GM21717 (cell line): ENCODE measurements at regions not wholly inside any gene's neighbourhood (a gene's known extent, or its start where the extent isn't known, plus 50 kb on each side); places are given as distances from the start of the nearest gene placed in this dataset.

Experiments used
- ATAC-seq: cut with Tn5 transposase; IDR thresholded peaks from one replicate; pipeline ENCODE4 v1.9.1; 2021; ENCODE audit warnings: mild to moderate bottlenecking, moderate library complexity; ENCODE audit not compliant: unreplicated experiment

DNA sequence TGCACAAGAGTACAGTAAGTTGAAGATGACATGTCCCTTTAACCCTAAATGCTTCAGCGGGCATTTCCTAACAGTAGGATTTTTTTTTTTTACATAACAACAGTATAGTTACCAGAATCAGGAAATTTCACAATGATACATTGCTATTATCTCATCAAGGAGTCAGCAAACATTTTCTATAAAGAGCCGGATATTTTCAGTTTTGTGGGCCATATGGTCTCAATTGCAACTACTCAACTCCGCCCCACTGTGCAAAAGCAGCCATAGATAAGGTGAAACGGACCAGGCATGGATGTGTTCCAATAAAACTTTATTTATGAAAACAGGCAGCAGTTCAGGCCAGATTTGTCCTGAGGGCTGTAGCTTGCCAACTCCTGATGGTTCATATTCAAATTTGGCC is 130.6 kb downstream of the SMAD6 start:
- ATAC-seq, result no peak

DNA sequence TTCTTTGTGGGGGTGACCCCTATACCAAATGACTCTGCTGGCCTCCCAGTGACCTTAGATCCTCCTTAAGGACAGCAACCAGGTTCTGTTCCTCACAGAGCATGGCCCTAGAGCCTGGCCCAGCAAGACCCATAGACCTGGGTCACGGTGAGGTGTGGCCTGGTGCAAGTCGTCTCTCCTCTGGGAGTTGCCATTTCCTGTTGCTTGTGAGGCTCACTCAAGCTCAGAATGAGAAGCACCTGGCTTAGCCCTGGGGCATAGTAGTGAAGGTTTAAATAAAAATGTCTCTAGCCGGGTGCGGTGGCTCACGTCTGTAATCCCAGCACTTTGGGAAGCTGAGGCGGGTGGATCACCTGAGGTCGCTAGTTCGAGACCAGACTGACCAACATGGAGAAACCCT is 131.3 kb downstream of the SMAD6 start:
- ATAC-seq, result no peak

DNA sequence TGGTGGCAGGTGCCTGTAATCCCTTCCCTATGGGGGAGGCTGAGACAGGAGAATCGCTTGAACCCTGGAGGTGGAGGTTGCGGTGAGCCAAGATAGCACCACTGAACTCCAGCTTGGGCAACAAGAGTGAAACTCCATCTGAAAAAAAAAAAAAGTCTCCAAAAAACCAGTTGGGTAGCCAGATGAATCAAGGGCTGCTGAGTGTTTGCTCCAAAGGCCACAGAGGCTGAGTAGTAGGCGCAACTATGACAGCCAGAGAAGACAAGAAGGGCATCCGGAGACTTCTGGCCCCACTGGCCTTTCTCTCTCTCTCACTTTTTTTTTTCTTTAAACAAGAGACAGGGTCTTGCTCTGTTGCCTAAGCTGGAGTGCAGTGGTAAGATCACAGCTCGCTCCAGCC is 131.8 kb downstream of the SMAD6 start:
- no peak for ATAC-seq

DNA sequence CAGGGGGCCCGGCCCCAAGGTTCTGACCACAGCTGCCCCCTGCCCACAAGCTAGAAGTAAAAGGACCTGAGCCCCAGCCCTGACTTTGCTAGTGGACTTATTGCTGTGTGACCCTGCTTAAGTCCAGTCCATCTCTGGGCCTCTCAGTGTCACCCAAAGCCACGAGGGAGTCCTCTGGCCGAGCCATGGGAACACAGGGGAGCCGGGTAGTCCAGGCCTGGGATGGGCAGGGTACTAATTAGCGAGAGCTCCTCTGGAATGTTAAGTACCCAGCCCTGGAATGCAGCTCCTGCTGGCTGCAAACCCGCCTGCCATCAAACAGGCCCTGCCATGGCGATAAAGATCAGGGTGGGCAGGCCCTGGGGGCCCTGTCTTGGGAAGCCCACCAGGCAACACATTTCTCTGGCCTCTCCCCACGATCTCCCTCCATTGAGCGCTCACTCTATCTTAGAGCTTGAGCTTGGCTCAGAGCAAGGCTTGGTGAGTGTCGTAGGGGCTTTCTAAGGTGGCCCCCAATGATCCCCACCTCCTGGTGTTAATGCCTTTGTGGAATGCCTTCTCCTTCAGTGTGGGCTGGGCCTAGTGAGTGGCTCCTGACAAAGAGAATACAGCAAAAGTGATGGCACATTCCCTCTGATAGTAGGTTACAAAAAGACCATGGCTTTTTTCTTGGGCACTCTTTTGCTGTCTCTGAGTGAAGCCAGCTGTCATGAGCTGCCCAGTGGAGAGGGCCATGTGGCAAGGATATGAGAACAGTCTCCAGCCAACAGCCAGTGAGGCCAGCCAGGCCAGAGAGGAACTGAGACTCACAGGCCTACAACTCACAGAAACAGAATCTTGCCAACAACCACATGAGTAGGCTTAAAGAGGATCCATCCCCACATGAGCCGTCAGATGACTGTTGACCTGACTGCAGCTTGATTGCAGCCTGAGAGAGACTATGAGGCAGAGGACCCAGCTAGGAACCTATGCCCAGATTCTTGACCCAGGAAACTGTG is 133.1 kb downstream of the SMAD6 start:
- no peak for ATAC-seq

DNA sequence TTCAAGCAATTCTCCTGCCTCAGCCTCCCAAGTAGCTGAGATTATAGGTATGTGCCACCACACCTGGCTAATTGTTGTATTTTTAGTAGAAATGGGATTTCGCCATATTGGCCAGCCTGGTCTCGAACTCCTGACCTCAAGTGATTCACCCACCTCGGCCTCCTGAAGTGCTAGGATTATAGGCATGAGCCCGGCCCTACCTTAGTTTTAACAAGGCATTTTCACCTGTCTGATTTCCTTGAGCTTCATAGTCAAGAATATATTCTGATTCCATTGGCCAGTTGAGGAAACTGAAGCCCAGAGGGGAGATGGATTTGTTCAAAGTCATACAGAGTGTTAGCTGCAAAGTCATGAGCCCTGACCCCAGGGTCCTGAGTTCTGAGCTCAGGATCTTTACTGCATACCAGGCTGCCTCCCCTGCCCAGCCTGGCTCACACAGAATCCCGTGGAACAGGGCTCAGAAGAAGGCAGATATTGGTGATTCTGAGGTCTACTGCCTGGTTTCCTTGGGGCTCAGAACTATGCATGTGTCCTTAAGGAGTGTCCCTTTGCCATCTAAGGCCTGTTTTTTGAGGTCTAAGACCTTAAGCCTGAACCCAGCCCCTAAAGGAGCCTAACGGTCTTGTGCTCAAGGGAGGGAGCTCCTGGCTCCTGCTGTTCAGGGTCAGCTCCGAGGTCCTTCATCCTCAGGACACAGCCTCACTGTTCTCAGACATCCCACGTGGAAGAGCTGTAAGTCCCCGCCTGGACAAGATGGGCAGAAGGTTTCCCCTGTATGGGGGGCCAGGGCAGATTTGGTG is 134.4 kb downstream of the SMAD6 start:
- no peak for ATAC-seq

DNA sequence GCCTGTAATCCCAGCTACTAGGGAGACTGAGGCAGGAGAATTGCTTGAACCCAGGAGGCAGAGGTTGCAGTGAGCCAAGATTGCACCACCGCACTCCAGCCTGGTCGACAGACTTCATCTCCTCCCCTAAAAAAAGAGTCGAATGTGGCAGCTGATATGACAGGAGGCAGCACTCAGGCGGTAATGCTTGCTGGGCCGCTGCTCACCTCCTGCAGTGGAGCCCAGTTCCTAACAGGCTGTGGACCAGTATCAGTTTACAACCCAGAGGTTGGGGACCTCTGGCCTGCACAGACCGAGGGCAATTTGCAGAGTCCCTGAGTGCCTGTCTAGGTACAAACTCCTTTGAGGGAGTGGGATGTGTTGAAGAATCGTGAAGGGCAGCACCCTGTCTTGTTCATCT is 136.2 kb downstream of the SMAD6 start:
- ATAC-seq, result no peak

DNA sequence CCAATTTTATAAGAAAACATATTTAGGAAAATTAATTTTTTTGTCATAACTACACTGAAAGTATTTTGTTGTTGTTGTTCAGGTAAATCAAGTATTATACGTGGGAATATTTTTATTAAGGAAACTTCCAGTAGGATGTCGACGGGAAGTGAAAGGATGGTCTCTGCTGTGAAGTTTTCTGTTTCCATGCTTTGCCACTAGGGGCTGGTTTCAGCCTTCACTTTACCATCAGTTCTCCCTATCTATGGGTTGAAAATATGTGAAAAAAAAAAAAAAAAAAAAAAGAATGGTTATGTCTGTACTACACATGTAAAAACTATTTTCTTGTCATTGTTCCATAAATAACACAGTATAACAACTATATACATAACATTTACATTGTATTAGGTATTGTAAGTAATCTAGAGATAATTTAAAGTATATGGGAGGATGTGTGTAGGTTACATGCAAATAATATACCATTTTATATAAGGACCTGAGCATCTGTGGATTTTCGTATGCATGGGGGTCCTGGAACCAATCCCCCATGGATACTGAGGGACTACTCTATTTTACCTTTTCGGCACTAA is 136.7 kb downstream of the SMAD6 start:
- ATAC-seq, result no peak

DNA sequence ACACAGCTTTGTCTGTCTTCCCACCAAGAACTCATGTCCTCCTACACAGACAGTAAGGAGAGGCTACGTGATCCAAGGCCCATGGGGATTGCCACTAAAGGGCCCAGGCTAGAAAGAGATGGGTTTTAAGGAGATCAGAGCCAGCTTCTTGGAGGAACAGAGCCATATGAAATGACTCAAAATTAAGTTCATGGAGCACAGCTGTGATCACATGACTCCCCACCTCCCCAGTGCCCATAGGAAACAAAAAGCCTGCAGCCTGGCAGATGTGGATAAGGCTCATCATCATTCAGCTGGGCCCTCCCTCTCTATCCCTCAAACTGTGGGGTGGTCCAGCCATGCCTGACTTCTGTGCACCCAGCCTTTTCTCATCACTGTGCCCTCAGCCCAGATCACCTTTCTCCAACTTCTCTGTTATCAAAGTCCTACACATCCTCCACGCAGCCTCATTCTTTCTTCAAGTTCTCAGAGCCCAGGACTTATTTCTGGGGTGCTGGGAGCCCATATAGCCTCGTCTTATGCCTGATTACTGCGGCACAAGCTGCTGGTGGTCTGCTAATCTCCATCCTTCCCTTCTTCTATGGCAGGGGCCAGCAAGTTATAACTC is 137.6 kb downstream of the SMAD6 start:
- no peak for ATAC-seq

DNA sequence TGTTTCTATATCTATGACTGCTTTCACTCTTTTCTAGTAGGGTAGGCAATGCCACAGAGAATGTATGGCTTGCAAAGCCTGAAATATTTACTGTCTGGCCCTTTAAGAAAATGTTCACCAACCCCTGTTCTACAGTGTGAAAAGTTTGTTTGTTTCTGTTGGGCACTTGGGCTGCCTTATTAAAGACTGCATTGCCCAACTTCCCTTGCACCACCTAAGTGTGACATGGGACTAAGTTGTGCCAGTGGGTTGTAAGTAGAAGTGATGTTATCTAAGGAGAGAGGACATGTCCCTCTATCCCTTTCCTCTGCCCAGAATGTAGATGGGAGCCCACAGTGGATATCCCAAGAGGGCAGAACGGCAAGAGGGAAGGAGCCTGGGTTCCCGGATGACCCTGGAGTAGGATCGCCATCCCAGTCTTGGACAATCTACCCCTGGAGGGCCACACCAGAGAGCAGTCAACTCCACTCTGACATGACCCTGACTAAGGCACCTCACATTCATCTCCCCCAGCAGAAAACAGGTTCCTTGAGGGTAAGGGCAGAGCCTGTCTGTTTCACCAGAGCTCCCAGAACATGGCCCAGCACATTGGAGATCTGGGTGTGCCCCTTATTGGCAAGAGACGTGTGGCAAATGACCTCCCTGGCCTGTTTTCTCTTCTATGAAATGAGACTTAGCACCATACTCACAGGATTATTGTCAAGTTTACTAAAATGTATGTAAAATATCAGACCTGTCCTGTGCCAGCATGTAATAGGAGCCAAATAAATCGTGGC is 138.8 kb downstream of the SMAD6 start:
- ATAC-seq, result no peak

DNA sequence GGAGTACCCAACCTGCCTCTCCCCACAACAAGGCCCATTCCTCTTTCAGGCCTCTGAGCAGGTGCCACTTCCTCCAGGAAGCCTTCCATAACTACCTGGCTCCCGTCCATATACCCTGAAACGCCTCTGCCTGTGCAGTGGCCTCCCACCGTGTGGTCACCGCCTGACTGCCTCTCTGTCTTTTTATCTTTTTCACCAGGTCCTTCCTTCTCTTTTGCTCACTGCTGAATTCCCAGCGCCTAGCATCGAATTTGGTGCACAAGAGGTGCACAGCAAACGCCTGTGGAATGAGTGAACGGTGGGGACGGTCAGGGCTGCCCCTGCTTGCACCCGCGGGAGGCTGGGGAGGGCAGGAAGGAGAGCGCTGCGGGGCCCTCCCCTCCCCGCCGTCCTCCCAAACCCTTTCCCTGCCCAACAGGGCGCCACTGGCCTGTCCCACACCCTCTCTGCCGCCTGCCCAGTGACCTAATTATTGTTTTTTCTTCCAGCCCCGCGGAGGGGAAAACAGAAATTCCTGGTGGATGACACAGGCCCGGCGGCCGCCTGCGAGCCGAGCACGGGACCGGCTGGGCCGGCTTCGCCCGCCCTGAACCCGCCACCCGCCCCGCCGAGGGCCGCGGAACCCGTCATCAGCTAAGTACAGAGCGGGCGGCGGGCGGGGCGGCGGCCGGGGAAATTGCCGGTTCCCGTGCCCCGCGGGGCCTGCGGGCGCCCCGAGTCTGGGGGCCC is 140.1 kb downstream of the SMAD6 start:
- ATAC-seq, result no peak

DNA sequence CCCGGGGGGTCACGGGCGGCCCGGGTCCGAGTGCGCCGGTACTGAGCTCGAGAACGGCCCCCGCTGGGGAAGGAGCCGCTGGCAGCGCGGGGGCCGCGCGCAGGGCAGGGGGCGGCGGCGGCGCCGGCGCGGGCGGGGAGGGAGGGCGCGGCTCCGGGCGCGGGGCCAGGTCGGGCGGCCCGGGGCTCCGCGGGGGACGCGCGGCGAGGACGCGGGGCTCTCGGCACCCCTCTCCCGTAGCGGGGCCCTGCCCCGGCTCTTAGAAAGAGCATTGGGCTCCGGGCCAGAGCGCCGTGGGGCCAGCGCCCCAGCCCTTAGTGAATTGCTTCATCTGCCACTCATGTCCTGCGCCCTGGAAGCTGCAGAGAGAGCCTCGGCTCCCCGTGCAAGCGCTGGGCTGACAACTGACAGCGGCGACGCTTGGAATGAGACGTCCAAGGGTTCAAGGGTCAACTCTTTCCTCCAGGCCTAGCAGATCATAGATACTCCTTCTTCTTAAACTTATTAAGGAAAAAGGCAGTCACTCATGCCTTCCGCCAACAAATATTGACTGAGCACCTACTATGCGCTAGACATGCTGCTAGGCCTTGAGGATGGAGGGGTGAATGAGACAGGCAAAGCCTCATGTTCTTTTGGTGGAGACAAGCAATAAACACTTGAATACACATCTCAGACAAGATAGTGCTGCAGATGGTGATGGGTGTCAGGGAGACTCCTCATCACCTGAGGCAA is 140.8 kb downstream of the SMAD6 start:
- ATAC-seq, result no peak

DNA sequence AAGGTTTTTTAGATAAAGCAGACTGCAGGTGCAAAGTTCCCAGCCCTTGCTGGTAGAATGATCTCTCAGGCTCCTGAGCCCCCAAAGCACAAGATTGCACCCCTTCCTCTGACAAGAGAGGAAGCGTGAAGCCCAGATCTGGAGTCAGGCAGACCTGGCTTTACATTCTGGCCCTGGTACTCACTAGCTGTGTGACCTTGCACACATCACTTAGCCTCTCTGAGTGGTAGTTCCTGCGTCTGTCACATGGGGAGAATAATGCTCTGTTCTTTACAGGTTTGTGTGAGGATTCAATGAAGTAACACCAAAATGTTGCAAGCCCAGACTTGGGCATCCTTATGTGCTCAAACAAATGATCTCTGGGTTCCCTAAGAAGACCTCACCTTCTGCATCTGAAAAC is 141.5 kb downstream of the SMAD6 start:
- no peak for ATAC-seq

DNA sequence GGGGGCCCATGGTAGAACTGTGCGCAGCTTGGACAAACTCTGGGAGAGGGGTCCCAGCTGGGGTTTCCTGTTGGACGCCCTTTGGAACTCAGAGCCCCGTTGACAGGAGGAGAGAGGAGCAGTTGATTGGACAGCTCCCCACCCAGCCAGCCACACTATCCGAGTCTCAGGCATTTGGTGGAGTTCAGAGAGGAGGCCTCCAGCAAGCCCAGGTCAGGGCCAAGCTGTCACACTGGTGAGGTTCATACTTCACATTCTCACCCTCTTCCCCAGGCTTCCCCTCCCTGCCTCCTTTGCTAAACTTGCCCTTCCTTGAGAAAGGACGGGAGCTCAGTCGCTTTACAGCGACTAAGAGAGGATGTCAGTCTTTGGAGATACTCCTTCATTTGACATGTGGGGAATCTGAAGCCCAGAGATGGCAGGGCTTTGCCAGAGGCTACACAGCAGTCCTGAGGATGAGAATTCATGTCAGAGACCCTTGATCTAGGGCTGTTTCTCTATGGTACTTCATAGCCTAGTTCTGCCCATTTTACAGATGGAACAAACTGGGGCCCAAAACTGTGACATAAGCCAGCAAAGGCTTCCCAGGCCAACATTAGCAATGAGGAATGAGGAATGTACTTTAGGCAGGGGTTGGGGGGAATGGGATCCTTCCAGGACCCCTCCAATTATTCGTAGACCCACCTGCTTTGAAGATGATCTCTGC is 142.2 kb downstream of the SMAD6 start:
- no peak for ATAC-seq

DNA sequence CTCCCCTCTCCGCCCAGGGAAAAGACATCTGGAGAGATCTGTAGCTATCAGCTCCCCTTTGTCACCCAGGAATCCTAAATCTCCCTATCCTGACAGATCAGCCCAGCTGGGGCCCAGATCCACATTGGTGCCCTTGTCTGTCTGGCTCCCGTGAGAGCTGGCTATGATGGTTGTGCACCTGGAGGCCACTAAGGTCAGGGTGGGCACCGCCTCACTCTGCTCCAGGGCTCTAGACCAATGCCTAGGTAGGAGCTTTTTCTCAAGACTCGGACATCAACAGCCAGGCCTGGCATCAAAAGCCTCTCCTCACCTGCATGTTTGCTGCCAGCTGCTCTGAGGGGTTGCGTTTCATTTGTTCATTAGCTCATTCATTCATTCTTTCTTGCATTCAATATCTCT is 142.7 kb downstream of the SMAD6 start:
- ATAC-seq, result no peak

DNA sequence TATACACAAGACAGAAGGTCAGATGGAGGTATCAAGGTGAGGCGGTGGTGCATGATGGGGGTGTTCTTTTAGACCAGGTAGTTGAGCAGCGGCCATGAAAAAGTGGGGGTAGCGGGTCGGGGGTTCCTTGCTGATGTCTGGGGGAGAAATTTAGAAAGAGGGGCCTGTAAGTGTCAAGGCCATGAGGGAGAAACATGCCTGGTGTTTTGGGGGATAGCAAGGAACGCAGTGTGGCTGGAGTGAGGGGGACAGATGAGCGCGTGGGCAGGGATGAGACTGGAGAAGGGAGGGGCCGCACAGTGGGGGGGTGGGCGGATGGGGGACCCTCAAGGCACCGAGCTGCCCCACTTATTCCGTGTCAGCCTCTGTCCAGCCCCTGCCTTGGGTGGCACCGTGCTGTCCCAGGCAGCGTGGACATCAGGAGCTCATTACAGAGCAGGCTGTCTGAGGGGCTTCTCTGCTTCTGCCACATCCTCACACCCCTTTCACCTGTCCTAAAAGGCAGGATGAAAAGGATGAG is 143.3 kb downstream of the SMAD6 start:
- no peak for ATAC-seq

DNA sequence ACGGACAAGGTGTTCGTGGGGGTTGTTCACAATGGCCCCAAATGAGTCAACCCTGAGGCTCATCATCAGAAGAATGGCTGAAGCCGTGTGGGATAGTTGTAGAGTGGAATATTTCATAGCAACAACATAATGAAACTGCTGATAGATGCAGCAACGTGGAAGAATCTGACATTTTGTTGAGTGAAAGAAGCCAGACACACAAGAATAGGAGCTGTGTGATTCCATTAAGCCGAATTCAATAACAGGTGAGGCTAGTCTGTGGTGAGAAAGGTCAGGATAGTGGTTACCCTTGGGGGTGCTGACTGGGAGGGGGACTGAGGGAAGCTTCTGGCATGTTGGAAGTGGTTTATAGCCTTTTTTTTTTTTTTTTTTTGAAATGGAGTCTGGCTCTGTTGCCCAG is 144.0 kb downstream of the SMAD6 start:
- no peak for ATAC-seq

DNA sequence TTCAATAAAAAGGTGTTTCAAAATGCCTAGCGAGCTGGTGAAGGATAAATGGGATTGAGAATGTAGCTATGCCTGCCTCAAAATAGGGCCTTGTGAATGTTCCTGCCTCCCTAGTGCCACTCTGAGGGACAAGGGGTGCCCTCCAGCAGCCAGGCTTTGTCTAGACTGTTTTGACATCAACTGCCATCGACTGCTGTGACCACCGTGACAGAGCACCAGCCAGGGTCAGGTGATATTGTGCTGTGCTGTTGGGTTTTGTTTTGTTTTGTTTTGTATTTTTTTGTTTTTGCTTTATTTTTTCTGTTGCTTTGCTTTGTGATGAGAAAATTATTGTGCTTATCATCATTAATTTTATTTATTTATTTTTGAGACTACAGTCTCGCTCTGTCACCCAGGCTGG is 144.8 kb downstream of the SMAD6 start:
- ATAC-seq, result no peak

DNA sequence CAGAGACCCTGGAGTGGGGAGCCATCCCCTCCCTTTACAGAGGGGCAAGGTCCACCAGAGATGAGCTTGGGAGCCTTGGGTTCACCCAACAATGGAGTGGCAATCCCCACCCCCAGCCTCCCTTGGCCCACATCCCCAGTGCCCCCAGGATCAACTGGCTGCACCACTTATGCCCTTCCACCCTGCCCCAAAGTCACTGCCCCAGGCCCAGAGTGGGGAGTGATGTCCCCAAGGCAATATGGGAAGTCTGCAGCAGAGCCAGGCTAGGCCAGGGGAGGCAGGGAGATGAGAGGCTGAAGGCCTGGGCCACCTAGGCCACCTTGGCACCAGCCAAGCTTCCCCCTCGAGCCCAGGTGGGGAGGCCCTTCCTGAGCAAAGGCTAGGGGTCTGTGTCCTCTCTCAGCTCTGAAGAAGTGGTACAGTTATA is 145.5 kb downstream of the SMAD6 start:
- no peak for ATAC-seq
